GM12872 (cell line): ENCODE measurements at regions not wholly inside any gene's neighbourhood (a gene's known extent, or its start where the extent isn't known, plus 50 kb on each side); places are given as distances from the start of the nearest gene placed in this dataset.

ENCODE experiments used
- TF ChIP-seq, protein P1 (sequence below): IDR thresholded peaks from 3 replicates; pipeline ENCODE4 v1.5.1; 2011; ENCODE audit warnings: low read depth, mild to moderate bottlenecking, low read length, moderate library complexity; ENCODE audit not compliant: insufficient read depth

GRCh38 chr5:25488119-25488518, 843.3 kb upstream of the CDH10 start:
- TF ChIP-seq, protein P1, sequence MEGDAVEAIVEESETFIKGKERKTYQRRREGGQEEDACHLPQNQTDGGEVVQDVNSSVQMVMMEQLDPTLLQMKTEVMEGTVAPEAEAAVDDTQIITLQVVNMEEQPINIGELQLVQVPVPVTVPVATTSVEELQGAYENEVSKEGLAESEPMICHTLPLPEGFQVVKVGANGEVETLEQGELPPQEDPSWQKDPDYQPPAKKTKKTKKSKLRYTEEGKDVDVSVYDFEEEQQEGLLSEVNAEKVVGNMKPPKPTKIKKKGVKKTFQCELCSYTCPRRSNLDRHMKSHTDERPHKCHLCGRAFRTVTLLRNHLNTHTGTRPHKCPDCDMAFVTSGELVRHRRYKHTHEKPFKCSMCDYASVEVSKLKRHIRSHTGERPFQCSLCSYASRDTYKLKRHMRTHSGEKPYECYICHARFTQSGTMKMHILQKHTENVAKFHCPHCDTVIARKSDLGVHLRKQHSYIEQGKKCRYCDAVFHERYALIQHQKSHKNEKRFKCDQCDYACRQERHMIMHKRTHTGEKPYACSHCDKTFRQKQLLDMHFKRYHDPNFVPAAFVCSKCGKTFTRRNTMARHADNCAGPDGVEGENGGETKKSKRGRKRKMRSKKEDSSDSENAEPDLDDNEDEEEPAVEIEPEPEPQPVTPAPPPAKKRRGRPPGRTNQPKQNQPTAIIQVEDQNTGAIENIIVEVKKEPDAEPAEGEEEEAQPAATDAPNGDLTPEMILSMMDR, result no peak

- TF ChIP-seq, protein P1, result no peak
Measured at GRCh38 chr5:25484391-25484790, 839.6 kb upstream of the CDH10 start.

DNA sequence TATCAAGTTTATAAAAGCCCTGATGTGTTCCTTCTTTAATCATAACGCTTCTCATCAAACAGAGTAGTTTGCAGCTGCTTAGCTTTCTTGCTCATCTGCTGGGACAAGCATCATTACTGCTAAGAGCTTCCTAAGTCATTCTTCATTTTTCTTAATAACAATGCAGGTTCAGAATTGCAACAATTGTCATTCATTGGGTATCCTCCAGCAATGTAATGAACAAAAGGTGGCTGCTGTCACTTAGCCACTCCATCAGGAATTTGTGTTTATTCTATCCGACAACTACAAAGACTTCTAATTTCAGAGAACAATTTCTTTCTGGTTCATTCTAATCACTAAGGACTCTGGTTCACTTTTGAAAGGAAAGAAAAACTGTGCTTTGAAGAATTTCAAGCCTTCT, 836.7 kb upstream of the CDH10 start:
- TF ChIP-seq, protein P1, result no peak

DNA sequence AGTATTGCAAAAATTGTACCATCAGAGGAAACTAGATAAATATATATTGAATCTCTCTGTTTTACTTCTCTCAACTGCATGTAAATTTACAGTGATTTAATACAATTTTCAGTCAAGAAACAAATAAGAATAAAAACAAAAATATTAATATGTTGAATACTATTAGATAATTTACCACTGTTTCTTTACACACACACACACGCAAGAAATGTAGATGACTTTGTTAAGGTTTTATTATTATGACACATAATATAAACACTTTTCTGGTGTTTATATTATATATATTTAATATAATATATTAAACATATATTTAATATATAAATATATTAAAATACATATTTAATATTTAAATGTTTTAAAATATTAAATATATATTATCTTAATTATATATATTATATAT, 814.3 kb upstream of the CDH10 start:
- TF ChIP-seq, protein P1, result no peak

DNA sequence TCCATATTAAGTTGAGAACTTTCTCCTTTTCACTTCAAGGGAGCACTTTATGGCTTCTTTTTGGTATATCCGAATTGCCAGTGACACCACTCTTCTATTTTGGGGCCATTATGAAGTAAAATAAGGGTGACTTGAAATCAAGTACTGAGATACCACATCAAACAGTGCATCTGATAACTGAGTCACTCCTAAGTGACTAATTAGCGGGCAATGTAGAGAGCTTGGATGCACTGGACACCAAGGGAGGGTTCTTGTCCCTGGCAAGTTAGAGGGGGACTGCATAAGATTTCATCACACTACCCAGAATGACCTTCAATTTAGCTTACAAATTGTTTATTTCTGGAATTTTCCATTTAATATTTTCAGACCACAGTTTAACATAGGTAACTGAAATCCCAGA, 813.9 kb upstream of the CDH10 start:
- TF ChIP-seq, protein P1, result no peak

DNA sequence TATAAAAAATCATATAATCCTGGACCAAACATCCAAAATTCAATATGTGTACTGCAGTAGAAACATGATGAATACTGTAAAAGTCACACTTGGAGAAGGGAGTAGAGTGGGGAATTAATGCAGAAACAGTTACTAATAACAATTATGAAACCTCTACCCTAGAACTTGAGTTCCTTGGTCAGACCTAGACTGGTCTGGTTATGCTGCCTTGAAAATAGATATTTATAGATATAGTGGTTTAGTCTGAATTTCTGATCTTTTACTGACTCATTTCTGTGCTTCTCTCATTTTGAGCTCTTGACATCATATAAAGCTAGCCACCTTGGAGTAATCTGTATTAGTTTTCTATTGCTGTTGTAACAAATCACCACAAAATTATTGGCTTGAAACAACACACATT, 808.7 kb upstream of the CDH10 start:
- TF ChIP-seq, protein P1, result no peak

GRCh38 chr5:25451294-25451693, 806.5 kb upstream of the CDH10 start:
- TF ChIP-seq, protein P1, result no peak

GRCh38 chr5:25448646-25449045, 803.9 kb upstream of the CDH10 start:
- TF ChIP-seq, protein P1, result no peak
